DMS153 treated with DMSO at 0.1 percent for 48 hours (cell line): ENCODE measurements at regions not wholly inside any gene's neighbourhood (a gene's known extent, or its start where the extent isn't known, plus 50 kb on each side); places are given as distances from the start of the nearest gene placed in this dataset.

Experiments used
- DNase-seq: peaks from one replicate; lab custom pipeline; 2025; ENCODE audit not compliant: unreplicated experiment; lab: John Stamatoyannopoulos, UW

GRCh38 chr10:123518765-123519164 is 147.4 kb upstream of the GPR26 start:
- no peak for DNase-seq

DNA sequence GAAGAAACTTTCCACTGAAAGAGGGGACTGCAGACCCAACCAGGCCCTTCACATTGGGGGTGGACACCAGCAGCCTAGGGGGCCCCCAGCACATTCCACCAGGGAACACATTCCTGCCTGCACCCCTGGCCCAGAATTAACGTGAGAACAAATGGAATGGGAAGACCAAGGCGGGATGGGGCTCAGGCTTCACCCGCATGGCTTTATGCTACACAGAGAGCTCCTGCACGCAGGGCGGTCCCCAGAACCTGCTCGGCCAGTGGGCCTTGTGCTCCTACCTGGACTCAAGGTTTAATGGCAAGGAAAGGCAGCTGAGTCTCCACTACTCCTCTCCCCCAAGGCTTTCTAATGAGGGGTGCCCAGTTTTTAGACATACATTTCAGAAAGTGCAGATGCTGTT is 146.3 kb upstream of the GPR26 start:
- no peak for DNase-seq

DNA sequence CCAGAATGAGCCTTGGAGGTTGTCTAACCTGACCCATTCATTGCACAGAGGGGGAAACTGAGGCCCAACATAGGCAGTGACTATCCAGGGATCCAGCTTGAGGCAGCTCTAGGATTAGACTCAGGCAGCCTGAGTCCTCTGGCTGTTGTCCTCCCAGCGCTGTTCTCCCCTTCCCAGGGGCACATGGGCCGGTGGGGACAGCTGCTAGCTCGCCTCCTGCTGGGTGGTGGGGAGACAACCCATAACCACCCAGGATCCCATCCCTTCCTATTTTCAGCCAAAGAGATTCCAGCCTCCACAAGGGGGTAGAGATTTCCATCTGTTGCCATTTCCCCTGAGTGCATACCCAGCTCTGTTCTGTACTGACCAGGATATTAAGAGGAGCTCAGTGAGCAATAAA is 145.1 kb upstream of the GPR26 start:
- DNase-seq: no peak

- DNase-seq: no peak
Measured at GRCh38 chr10:123521556-123521955, 144.6 kb upstream of the GPR26 start.

GRCh38 chr10:123522702-123523312 is 143.3 kb upstream of the GPR26 start:
- no peak for DNase-seq

- no peak for DNase-seq
Measured at GRCh38 chr10:123523833-123524232, 142.3 kb upstream of the GPR26 start.

DNA sequence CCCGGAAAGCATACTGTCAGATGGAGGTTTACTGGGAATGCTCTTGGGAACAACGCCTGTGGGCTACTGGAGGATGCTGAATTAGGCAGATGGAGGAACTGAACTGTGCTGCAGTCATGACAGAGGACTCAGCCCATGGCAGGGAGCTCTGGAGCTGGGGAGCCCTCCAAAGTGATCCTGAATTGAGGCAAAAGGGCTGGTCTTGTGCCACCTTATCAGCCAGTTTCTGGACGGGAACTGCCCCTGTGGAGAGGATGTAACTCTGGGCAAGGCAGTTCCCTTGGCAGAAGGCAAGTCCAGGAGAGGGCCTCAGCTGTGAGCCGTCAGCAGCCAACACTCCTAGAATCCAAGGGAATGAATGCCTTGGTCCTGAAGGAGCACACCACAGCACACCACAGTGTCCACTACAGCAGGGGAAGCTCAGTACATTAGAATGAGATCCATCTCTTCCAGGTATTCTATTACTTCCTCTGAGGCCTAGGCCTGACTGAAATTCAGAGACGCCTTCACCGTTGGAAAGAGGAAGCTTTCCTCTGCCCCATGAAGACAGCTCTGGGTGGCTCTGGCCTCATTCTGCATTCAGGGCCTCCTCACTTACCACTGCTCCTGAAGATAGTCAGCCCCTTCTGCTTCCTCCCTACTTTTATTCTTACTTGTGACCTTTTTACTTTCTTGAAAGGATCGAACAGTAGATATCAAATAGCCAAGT is 139.6 kb upstream of the GPR26 start:
- no peak for DNase-seq

DNA sequence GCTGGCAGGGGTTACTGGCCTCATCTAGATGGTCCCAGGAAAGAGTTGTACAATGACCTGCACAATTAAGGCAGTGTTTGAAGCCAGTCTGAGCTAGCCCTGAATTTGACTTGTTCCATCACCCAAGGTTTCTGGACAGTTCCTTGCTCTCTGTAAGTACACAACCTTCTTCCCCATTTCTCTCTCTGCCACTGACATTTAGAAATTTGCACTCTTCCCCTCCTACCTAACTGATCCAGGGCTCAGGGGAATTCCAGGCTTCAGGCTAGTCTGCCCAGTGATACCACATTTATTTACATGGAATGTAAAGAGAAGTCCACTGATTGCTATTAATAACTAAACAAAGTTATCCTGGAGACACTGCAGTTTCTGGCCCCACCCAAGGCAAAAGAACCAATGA is 139.0 kb upstream of the GPR26 start:
- no peak for DNase-seq

DNA sequence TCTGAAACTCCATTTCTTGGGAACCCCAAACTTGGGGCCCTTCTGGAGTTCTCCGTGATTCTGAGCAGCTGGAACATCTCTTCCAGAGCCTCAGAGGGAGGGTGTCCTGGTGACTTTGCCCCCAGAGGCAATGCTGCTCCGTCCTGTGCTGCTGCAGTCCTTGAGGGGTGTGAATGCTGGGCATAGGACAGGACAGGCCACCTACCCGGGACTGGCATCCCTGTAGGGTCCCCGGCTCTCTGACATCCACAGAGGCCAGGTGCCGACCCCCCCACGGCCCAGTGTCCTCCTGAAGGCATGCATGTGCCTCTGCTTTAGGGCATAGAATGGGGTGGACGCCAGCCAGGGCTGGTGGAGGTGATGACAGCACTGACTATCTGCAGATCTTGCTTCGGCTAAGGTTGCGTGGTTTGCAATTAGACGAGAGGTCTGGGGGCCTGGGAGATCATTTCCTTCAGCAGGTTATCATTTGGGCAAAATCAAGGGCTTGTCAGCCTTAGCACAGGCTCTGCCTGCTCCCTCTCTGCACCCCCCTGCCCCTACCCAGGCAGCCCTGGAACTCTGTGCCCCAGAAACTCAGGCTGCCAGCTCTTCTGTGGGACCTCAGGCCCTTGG is 136.9 kb upstream of the GPR26 start:
- DNase-seq: no peak

- no peak for DNase-seq
Measured at GRCh38 chr10:123530166-123530870, 135.8 kb upstream of the GPR26 start.

- no peak for DNase-seq
Measured at GRCh38 chr10:123535386-123535785, 130.8 kb upstream of the GPR26 start.

DNA sequence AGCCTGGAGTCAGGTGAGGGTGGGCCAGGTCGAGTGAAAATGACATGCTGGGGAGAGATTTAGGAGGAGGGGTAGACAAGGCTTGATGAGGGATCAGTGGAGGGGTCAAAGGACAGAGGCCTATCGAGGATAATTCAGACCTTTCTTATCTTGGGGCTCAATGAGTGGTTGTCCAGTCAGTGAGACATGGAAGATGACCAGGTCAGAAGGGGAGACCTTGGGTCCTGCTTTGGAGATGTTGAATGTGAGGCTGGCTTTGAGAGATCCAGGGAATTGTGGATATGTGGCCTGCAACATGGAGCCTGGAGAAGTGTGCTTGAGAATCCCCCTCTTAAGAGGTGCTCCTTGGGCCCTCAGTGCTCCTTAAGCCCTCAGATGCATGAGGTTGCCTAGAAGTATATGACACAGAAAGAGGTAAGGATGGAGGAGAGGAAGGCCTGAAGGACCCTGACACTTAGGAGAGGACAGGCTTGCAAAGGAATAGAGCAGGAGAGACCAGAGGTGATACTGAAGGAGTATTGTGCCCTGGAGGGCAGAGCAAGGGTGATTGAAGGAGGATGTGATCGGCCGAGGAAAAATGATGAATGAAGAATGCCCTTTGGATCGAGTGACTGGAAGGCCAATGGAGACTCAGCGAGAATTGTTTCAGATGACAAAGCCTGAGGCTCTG is 129.8 kb upstream of the GPR26 start:
- no peak for DNase-seq

DNA sequence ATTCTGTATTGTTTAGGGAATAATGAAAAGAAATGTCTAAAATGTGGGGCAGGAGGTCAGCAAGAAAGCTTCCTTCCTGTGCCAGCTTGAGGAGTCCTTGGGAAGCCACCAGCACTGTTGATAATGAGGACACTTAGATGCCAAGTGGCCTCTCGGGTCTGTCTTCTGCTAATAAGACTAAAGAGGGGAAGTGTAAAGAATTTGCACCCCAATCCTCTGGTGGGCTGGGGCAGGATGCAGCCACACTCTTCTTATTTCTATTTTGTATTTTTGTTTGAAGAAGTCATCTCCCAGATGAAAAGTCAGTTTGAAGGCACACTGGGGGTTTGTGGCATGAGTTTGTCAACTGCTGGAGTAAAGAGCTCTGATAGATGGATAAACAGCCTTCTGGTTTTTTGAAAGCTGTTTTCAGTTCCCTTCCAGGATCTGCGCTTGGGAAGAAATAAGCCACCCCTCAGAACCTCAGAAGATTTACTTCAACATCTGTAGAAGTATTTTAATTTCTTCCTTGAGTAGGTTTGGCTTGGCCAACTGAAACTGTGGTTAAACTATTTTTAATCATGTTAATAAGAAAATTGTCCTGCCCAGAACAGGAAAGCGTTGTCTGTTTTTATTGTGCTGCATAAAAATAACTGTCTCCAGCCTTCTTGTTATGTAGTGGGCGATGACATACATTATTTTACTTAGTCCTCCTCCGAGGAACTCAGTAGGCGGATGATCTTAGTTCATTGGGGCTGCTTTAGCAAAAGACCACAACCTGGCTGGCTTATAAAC is 128.8 kb upstream of the GPR26 start:
- DNase-seq: no peak

GRCh38 chr10:123538401-123539320 is 127.5 kb upstream of the GPR26 start:
- DNase-seq: no peak

- no peak for DNase-seq
Measured at GRCh38 chr10:123544986-123545385, 121.2 kb upstream of the GPR26 start.

GRCh38 chr10:123548770-123549169 is 117.4 kb upstream of the GPR26 start:
- DNase-seq: no peak

- no peak for DNase-seq
Measured at GRCh38 chr10:123549761-123550454, 116.2 kb upstream of the GPR26 start.

DNA sequence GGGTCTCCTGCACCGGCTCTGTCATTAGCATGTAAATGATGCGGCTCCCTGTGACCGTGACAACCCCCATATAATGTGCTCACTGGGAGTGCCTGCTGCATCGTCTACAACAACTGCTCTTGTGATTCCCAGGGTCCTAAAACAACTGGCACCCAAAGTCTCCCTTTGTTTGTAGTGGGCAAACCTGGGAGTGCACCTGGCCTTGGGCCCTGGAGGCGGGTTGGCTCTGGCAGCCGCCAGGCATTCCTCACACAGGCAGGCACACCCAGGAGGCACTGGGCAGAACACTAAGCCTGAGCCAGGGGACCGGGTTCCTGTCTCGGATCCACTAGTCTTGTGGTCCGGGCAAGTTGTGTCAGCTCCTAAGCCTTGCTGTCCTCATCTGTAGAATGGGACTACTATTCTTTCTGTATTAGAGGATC is 115.5 kb upstream of the GPR26 start:
- no peak for DNase-seq

DNA sequence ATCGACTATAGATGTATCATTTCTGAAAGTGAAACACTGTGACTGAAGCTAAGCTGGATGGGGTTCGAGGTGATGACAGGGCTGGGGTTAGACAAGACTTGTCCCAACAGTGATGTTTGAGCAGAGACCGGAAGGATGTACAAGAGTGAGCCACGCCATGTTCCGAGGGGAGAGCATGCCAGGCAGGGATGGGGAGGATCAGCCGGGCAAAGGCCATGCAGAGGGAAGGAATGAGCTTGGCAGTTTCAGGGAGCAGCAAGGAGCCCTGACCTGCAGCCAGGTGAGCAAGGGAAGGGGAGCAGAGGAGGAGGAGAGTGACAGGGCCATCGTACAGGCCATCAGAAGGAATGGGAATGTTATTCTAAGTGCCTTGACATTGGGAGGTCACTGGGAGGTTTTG is 114.9 kb upstream of the GPR26 start:
- no peak for DNase-seq
